ENCODE measurements at regions not wholly inside any gene's neighbourhood (a gene's known extent, or its start where the extent isn't known, plus 50 kb on each side); places are given as distances from the start of the nearest gene placed in this dataset.
"Not testable (repeated sequence)": the region's sequence is repeated elsewhere in the genome, so short reads cannot be mapped to it uniquely, and the experiment has no call there.

DNA sequence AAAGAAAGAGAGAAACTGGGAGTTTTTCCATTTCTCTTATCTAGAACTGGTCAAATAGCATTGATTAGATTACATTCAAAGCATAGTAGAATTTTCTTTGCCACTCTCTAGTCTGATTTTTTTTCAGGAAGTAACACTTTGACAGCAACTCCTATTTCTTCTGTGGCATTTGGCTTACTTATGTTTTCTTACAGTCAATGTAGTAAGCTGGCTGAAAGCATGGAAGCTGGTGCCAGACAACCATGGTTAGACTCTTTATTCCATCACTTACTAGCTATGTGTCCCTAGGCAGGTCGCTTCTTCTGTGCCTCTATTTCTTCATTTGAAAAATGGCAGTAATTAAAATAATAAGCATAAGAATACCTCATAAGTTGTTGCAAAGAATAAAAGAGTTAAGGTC is 54.2 kb upstream of the OPRM1 start:
- no peak for DNase-seq
- Histone ChIP-seq H3K4me3 (ENCODE audit: low read length) (no peak overlapping the region), H3K36me3 (ENCODE audit: control insufficient read depth, insufficient read depth, low read length) (no peaks in the 10 kb centered on the region), H3K27me3 (ENCODE audit: control insufficient read depth, insufficient read depth, low read length) (no peaks in the 10 kb centered on the region), H3K27ac (ENCODE audit: low read length) (no peak overlapping the region), H3K4me1 (ENCODE audit: control insufficient read depth, insufficient read depth, low read length) (no peaks in the 10 kb centered on the region), H3K9me3 (replicated peaks; ENCODE audit: control insufficient read depth, low read depth, low read length) (no peaks in the 10 kb centered on the region)
- WGBS (ENCODE audit: insufficient coverage): no CpG with 5 or more reads among the region's 1 CpG

DNA sequence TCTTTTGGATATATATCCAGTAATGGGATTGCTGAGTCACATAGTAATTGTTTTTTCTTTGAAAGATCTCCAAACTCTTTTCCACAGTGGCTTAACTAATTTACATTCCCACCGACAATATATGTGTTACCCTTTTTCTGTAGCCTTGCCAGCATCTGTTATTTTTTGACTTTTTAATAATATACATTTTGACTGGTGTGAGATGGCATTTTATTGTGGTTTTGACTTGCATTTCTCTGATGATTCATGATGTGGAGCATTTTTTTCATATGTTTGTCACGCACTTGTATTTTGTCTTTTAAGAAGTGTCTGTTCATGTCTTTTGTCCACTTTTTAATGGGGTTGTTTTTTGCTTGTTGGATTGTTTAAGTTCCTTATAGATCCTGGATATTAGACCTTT is 58.9 kb upstream of the OPRM1 start:
- 80% methylated on average over 1 of the region's 2 CpGs for WGBS (ENCODE audit: insufficient coverage)
- DNase-seq: no peak
- Histone ChIP-seq H3K27me3 (ENCODE audit: control insufficient read depth, insufficient read depth, low read length) (no peaks in the 10 kb centered on the region), H3K27ac (ENCODE audit: low read length) (no peak overlapping the region), H3K9me3 (replicated peaks; ENCODE audit: control insufficient read depth, low read depth, low read length) (no peaks in the 10 kb centered on the region), H3K36me3 (ENCODE audit: control insufficient read depth, insufficient read depth, low read length) (no peaks in the 10 kb centered on the region), H3K4me1 (ENCODE audit: control insufficient read depth, insufficient read depth, low read length) (no peaks in the 10 kb centered on the region), H3K4me3 (ENCODE audit: low read length) (no peak overlapping the region)

DNA sequence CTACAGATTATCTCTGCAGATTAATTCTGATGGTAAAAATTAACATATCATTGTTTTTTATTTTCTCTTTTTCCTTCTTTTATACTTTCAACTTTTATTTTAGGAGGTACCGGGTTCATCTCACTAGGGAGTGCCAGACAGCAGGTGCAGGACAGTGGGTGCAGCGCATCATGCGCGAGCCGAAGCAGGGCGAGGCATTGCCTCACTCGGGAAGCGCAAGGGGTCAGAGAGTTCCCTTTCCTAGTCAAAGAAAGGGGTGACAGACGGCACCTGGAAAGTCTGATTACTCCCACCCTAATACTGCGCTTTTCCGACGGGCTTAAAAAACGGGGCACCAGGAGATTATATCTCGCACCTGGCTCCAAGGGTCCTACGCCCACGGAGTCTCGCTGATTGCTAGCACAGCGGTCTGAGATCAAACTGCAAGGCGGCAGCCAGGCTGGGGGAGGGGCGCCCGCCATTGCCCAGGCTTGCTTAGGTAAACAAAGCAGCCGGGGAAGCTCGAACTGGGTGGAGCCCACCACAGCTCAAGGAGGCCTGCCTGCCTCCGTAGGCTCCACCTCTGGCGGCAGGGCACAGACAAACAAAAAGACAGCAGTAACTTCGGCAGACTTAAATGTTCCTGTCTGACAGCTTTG is 60.0 kb upstream of the OPRM1 start:
- not testable (repeated sequence) for H3K4me3 ChIP-seq (ENCODE audit: low read length); DNase-seq
- 88% methylated on average over 19 of the region's 26 CpGs for WGBS (ENCODE audit: insufficient coverage)

DNA sequence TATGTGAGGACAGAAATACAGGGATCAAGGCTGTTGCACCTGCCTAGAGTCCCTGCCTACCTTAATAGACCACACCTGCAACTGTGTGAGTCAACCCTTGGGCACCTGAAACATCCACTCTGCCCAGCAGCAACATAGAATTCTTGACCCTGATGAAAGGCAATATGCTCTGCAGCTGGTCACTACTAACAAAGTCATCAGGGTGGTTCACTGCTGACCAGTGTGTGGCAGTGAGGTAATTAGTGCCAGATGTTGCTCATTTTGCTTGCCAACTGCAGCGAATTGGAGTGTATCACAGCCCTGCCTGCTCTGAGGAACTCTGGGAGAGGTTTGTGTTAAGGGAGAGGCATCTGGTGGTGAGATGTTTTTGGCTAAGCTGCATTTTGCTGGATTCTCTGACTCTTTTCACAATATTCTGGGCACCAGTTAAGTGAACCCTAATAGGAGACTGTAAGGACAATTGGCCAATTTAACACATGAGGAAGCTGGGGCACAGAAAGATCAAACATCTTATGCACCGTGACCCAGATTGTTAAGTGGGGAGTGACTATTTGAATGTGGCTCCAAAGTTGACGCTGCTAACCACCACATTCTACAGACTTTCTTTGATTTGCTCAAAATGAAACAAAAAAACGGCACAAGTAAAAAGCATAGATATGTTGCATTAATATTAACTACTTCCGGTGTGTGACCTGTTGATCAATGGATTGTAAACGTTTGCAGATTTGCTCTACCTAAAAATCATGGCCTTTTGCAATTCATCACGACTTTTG is 61.9 kb upstream of the OPRM1 start:
- H3K4me3 ChIP-seq (ENCODE audit: low read length): no peak overlapping the region
- no peaks in the 10 kb centered on the region for H3K27me3 ChIP-seq (ENCODE audit: control insufficient read depth, insufficient read depth, low read length)
- no peak overlapping the region for H3K27ac ChIP-seq (ENCODE audit: low read length)
- no peaks in the 10 kb centered on the region for H3K36me3 ChIP-seq (ENCODE audit: control insufficient read depth, insufficient read depth, low read length)
- H3K9me3 ChIP-seq (replicated peaks; ENCODE audit: control insufficient read depth, low read depth, low read length): no peaks in the 10 kb centered on the region
- H3K4me1 ChIP-seq (ENCODE audit: control insufficient read depth, insufficient read depth, low read length): no peaks in the 10 kb centered on the region
- no CpG with 5 or more reads among the region's 7 CpGs for WGBS (ENCODE audit: insufficient coverage)
- DNase-seq: peak; percentile 48

More for the DNA sequence above, 60.0 kb upstream of the OPRM1 start:
- not testable (repeated sequence) for H3K27me3 ChIP-seq (ENCODE audit: control insufficient read depth, insufficient read depth, low read length); H3K36me3 ChIP-seq (ENCODE audit: control insufficient read depth, insufficient read depth, low read length); H3K9me3 ChIP-seq (replicated peaks; ENCODE audit: control insufficient read depth, low read depth, low read length); H3K27ac ChIP-seq (ENCODE audit: low read length); H3K4me1 ChIP-seq (ENCODE audit: control insufficient read depth, insufficient read depth, low read length)

DNA sequence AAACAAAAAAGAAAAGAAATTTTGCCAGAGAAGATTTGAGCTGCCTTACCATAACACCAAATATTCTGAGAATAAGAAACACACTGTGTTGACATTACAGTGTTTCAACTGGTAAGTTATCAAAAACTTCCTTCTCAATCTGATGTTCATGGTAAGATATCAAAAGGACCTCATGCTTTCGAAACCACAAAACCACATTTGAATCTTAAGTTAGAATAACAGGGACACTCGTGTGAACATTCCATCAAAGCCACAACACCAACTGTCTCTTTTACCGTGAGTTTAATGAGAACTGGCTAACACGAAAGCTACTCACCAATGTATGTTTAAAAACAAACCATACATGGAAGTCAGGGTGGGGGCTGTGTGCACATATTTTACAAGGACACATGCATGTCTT is 73.0 kb upstream of the OPRM1 start:
- Histone ChIP-seq H3K4me3 (ENCODE audit: low read length) (no peak overlapping the region), H3K9me3 (replicated peaks; ENCODE audit: control insufficient read depth, low read depth, low read length) (no peaks in the 10 kb centered on the region), H3K36me3 (ENCODE audit: control insufficient read depth, insufficient read depth, low read length) (no peaks in the 10 kb centered on the region), H3K4me1 (ENCODE audit: control insufficient read depth, insufficient read depth, low read length) (no peaks in the 10 kb centered on the region), H3K27me3 (ENCODE audit: control insufficient read depth, insufficient read depth, low read length) (no peaks in the 10 kb centered on the region), H3K27ac (ENCODE audit: low read length) (no peak overlapping the region)
- no peak for DNase-seq
- no CpG with 5 or more reads among the region's 4 CpGs for WGBS (ENCODE audit: insufficient coverage)

DNA sequence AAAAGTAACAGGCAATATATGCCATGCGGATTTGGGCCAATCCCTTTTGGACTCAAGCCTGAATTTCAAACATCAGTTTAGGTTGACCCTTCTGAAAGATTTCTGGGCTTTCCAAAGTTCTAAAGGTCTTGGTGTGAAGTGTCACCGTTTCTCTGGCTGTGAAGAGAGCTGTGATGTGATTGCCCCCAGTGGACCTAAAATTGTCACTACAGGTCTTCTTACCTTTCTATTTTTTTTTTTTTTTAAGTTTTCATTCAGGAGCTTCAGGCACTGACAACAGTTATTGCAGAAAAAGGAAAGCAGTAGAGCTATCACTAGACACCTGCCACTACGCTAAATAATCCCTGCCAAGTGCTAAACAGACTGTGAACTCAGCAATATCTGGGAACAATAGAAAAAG is 75.7 kb upstream of the OPRM1 start:
- Histone ChIP-seq H3K36me3 (ENCODE audit: control insufficient read depth, insufficient read depth, low read length) (no peaks in the 10 kb centered on the region), H3K4me1 (ENCODE audit: control insufficient read depth, insufficient read depth, low read length) (peaks cover 3% of the 10 kb centered on the region), H3K9me3 (replicated peaks; ENCODE audit: control insufficient read depth, low read depth, low read length) (no peaks in the 10 kb centered on the region), H3K4me3 (ENCODE audit: low read length) (no peak overlapping the region), H3K27ac (ENCODE audit: low read length) (no peak overlapping the region), H3K27me3 (ENCODE audit: control insufficient read depth, insufficient read depth, low read length) (no peaks in the 10 kb centered on the region)
- no peak for DNase-seq
- WGBS (ENCODE audit: insufficient coverage): 100% methylated on average over 1 of the region's 3 CpGs

DNA sequence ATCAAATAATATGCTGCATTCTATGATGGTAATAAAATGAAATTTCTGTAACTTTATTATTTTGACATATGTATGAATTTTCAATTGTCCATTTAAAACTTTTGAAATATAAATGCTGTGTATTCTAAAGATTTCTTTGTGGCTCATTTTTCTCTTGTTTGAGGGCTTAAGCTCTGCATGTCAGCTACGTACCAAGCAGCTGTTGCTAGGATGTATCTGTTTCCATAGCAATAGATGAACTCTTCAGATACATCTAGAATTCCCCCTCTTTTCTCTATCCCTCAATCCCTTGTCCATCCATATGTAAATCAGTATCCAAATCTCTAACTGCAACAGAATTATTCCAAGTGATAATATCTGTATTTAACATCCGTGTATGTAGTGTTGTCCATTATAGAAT is 76.5 kb upstream of the OPRM1 start:
- Histone ChIP-seq H3K27ac (ENCODE audit: low read length) (no peak overlapping the region), H3K36me3 (ENCODE audit: control insufficient read depth, insufficient read depth, low read length) (no peaks in the 10 kb centered on the region), H3K4me1 (ENCODE audit: control insufficient read depth, insufficient read depth, low read length) (peaks cover 3% of the 10 kb centered on the region), H3K27me3 (ENCODE audit: control insufficient read depth, insufficient read depth, low read length) (no peaks in the 10 kb centered on the region), H3K4me3 (ENCODE audit: low read length) (no peak overlapping the region), H3K9me3 (replicated peaks; ENCODE audit: control insufficient read depth, low read depth, low read length) (no peaks in the 10 kb centered on the region)
- no CpG with 5 or more reads among the region's 2 CpGs for WGBS (ENCODE audit: insufficient coverage)
- peak; percentile 30 for DNase-seq

DNA sequence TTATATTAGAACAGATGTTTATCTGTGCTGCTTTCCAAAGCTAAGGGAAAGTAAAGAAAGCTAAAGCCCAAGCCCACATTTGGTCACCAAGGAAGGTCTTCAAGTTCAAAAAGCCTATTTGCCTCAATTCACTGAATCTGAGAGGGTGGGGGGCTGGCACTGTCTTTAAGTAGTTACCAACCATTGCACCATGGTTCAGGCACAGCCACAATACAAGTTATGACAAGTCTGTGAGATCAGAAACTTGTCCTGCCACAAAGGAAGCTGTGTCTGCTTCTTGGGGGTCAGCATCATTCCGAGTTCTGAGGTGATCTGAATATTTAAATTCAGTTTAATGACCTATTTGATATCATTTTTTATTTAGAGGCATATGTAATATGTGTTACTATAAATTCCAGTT is 78.3 kb upstream of the OPRM1 start:
- no CpG with 5 or more reads among the region's 1 CpG for WGBS (ENCODE audit: insufficient coverage)
- no peaks in the 10 kb centered on the region for H3K9me3 ChIP-seq (replicated peaks; ENCODE audit: control insufficient read depth, low read depth, low read length)
- peaks cover 3% of the 10 kb centered on the region for H3K4me1 ChIP-seq (ENCODE audit: control insufficient read depth, insufficient read depth, low read length)
- H3K36me3 ChIP-seq (ENCODE audit: control insufficient read depth, insufficient read depth, low read length): no peaks in the 10 kb centered on the region
- DNase-seq: no peak
- H3K27me3 ChIP-seq (ENCODE audit: control insufficient read depth, insufficient read depth, low read length): no peaks in the 10 kb centered on the region
- H3K4me3 ChIP-seq (ENCODE audit: low read length): no peak overlapping the region
- peak overlapping the region; percentile 69 for H3K27ac ChIP-seq (ENCODE audit: low read length)

DNA sequence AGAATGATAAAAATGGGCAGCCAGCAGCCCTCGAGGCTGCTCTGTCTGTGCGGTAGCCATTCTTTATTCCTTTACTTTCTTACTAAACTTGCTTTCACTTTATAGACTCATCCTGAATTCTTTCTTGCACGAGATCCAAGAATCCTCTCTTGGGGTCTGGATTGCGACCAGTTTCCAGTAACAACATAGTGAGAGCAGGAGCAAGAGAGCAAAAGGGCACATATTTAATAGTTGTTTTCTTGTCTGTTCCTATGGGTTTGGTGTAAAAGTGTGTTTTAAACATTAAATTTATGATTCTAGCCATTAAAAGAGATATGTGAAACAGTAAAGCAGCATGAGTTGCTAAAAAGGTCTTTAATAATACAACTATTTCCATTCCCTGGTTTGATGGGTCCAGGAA is 78.8 kb upstream of the OPRM1 start:
- Histone ChIP-seq H3K27ac (ENCODE audit: low read length) (peak overlapping the region; percentile 69), H3K9me3 (replicated peaks; ENCODE audit: control insufficient read depth, low read depth, low read length) (no peaks in the 10 kb centered on the region), H3K27me3 (ENCODE audit: control insufficient read depth, insufficient read depth, low read length) (no peaks in the 10 kb centered on the region), H3K36me3 (ENCODE audit: control insufficient read depth, insufficient read depth, low read length) (no peaks in the 10 kb centered on the region), H3K4me1 (ENCODE audit: control insufficient read depth, insufficient read depth, low read length) (peaks cover 3% of the 10 kb centered on the region), H3K4me3 (ENCODE audit: low read length) (no peak overlapping the region)
- WGBS (ENCODE audit: insufficient coverage): 0% methylated on average over 1 of the region's 4 CpGs
- peak; percentile 92 for DNase-seq

DNA sequence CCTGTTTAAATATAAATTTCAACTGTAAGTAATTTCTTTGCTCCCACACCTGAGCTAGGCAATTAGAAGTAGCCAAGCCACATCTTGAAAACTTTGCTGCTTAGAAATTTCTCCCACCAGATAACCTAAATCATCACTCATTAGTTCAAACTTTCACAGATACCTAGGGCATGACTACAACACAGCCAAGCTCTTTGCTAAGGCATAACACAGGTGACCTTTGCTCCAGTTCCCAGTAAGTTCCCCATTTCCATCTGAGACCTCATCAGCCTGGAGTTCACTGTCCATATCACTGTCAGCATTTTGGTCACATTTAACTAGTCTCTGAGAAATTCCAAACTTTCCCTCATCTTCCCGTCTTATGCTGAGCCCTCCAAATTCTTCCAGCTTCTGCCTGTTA is 79.8 kb upstream of the OPRM1 start:
- Histone ChIP-seq H3K27me3 (ENCODE audit: control insufficient read depth, insufficient read depth, low read length) (no peaks in the 10 kb centered on the region), H3K4me1 (ENCODE audit: control insufficient read depth, insufficient read depth, low read length) (peaks cover 3% of the 10 kb centered on the region), H3K4me3 (ENCODE audit: low read length) (no peak overlapping the region), H3K9me3 (replicated peaks; ENCODE audit: control insufficient read depth, low read depth, low read length) (no peaks in the 10 kb centered on the region), H3K27ac (ENCODE audit: low read length) (no peak overlapping the region), H3K36me3 (ENCODE audit: control insufficient read depth, insufficient read depth, low read length) (no peaks in the 10 kb centered on the region)
- DNase-seq: peak; percentile 11
- no CpG with 5 or more reads among the region's 1 CpG for WGBS (ENCODE audit: insufficient coverage)
